Calu3 (cell line): ENCODE measurements at regions not wholly inside any gene's neighbourhood (a gene's known extent, or its start where the extent isn't known, plus 50 kb on each side); places are given as distances from the start of the nearest gene placed in this dataset.

ENCODE experiments used
- BruUV-seq: library from RNA; stranded (reverse); fragments of 400-500 nt; replicated peaks from 2 replicates; lab custom pipeline; 2021; lab: Mats Ljungman, UMichigan
- CTCF ChIA-PET: fragments of 300-600 bp; sonication (Branson Sonifier 250); formaldehyde crosslinking; loops from one replicate; lab custom pipeline; 2022; ENCODE audit warnings: antibody characterized with exemption; lab: Charles Lee
- DNase-seq: peaks from one replicate; pipeline ENCODE4 v3.0.0; 2022
- H3K27ac Mint-ChIP-seq: one replicate; pipeline ENCODE4 v1.8.0; 2022; ENCODE audit warnings: mixed read lengths; ENCODE audit not compliant: unreplicated experiment
- H3K27me3 Mint-ChIP-seq: one replicate; pipeline ENCODE4 v1.8.0; 2022; ENCODE audit warnings: mixed read lengths; ENCODE audit not compliant: unreplicated experiment
- H3K36me3 Mint-ChIP-seq: one replicate; pipeline ENCODE4 v1.8.0; 2022; ENCODE audit warnings: mild to moderate bottlenecking, moderate library complexity, mixed read lengths; ENCODE audit not compliant: insufficient read depth, unreplicated experiment
- H3K4me1 Mint-ChIP-seq: one replicate; pipeline ENCODE4 v1.8.0; 2022; ENCODE audit warnings: mild to moderate bottlenecking, low read depth, mixed read lengths; ENCODE audit not compliant: unreplicated experiment
- H3K4me3 Mint-ChIP-seq: one replicate; pipeline ENCODE4 v1.8.0; 2022; ENCODE audit warnings: mild to moderate bottlenecking, low read depth, moderate library complexity, mixed read lengths; ENCODE audit not compliant: unreplicated experiment
- H3K9me3 Mint-ChIP-seq: one replicate; pipeline ENCODE4 v1.8.0; 2022; ENCODE audit warnings: low read depth, mixed read lengths; ENCODE audit not compliant: unreplicated experiment
- CTCF ChIP-seq: fragments of 200-600 bp; IDR thresholded peaks from one replicate; pipeline ENCODE4 v1.8.0; 2022; ENCODE audit warnings: antibody characterized with exemption; ENCODE audit not compliant: unreplicated experiment
- intact Hi-C: fragments of 100-400 bp; cut with micrococcal nuclease; formaldehyde crosslinking; loops from one replicate; pipeline ENCODE4 v1.10.0; 2022; ENCODE audit not compliant: unreplicated experiment

GRCh38 chr6:71406865-71407860, 118.6 kb downstream of the OGFRL1 start:
- no peaks in the 10 kb centered on the region for H3K9me3 Mint-ChIP-seq
- peak overlapping the region; percentile 87 for H3K27ac Mint-ChIP-seq
- peaks cover 85% of the 10 kb centered on the region for H3K36me3 Mint-ChIP-seq
- H3K27me3 Mint-ChIP-seq, result no peaks in the 10 kb centered on the region
- no peak for TF ChIP-seq CTCF
- peak overlapping the region; percentile 60 for H3K4me3 Mint-ChIP-seq
- peaks cover 59% of the 10 kb centered on the region for H3K4me1 Mint-ChIP-seq
- no TSS peak for BruUV-seq
- intact Hi-C loops, result loop anchor here (1.0 to 10.0 kb wide), 2 partner anchors 10 to 198 kb away; no protein-coding TSS in a partner anchor
- peak; percentile 56 for DNase-seq
- CTCF ChIA-PET, result interaction anchor here (0.6 to 1.0 kb wide), 2 partner anchors 11 to 382 kb away, joined by 3 to 4 read pairs; no protein-coding TSS in a partner anchor

GRCh38 chr6:71408787-71409723, 120.4 kb downstream of the OGFRL1 start:
- BruUV-seq, result no TSS peak
- Mint-ChIP-seq H3K4me3 (peak overlapping the region; percentile 68), H3K27me3 (no peaks in the 10 kb centered on the region), H3K9me3 (no peaks in the 10 kb centered on the region), H3K4me1 (peaks cover 63% of the 10 kb centered on the region), H3K36me3 (peaks cover 84% of the 10 kb centered on the region), H3K27ac (peak overlapping the region; percentile 96)
- DNase-seq, result no peak
- no peak for TF ChIP-seq CTCF
- intact Hi-C loops, result loop anchor here (10.0 kb wide), 1 partner anchor 196 kb away; no protein-coding TSS in a partner anchor
- CTCF ChIA-PET, result interaction anchor here (0.7 to 1.0 kb wide), 2 partner anchors 9 to 218 kb away, joined by 3 to 4 read pairs; no protein-coding TSS in a partner anchor

GRCh38 chr6:71410164-71410566, 121.6 kb downstream of the OGFRL1 start:
- H3K4me1 Mint-ChIP-seq, result peaks cover 70% of the 10 kb centered on the region
- intact Hi-C loops, result no loop called here
- DNase-seq, result peak; percentile 76
- H3K27ac Mint-ChIP-seq, result peak overlapping the region; percentile 82
- no peaks in the 10 kb centered on the region for H3K27me3 Mint-ChIP-seq
- H3K36me3 Mint-ChIP-seq, result peaks cover 87% of the 10 kb centered on the region
- H3K4me3 Mint-ChIP-seq, result peak overlapping the region; percentile 68
- CTCF ChIA-PET, result no interaction called here
- BruUV-seq, result no TSS peak
- no peaks in the 10 kb centered on the region for H3K9me3 Mint-ChIP-seq
- TF ChIP-seq CTCF, result no peak

GRCh38 chr6:71410681-71411080, 122.1 kb downstream of the OGFRL1 start:
- H3K27ac Mint-ChIP-seq, result peak overlapping the region; percentile 82
- no peak for DNase-seq
- no peak for TF ChIP-seq CTCF
- H3K4me1 Mint-ChIP-seq, result peaks cover 70% of the 10 kb centered on the region
- intact Hi-C loops, result no loop called here
- H3K36me3 Mint-ChIP-seq, result peaks cover 90% of the 10 kb centered on the region
- BruUV-seq, result no TSS peak
- H3K4me3 Mint-ChIP-seq, result peak overlapping the region; percentile 68
- CTCF ChIA-PET, result no interaction called here
- H3K27me3 Mint-ChIP-seq, result no peaks in the 10 kb centered on the region
- H3K9me3 Mint-ChIP-seq, result no peaks in the 10 kb centered on the region
